Liver (tissue), 7 donors: ENCODE measurements at regions not wholly inside any gene's neighbourhood (a gene's known extent, or its start where the extent isn't known, plus 50 kb on each side); places are given as distances from the start of the nearest gene placed in this dataset.

Source experiments
- DNase-seq: peaks from one replicate; pipeline ENCODE4 v3.0.0-alpha.2; 2017; ENCODE audit warnings: low spot score
- H3K27ac ChIP-seq, 2 donors: one replicate each; pipeline ENCODE4 v1.7.0; 2013; ENCODE audit warnings: inconsistent platforms in 2 of 2, low read length in 2 of 2, control low read depth in 1 of 2, low read depth in 1 of 2, mild to moderate bottlenecking in 1 of 2
- H3K27me3 ChIP-seq, 4 donors: one replicate each; pipeline versions ENCODE4 v1.6.1 to v1.7.0; 2013; ENCODE audit warnings: low read length in 3 of 4, inconsistent platforms in 1 of 4, mild to moderate bottlenecking in 1 of 4, moderate library complexity in 1 of 4; ENCODE audit not compliant: control insufficient read depth in 4 of 4, insufficient read depth in 4 of 4
- H3K36me3 ChIP-seq, 4 donors: one replicate each; pipeline versions ENCODE4 v1.6.1 to v1.7.0; 2013; ENCODE audit warnings: low read length in 3 of 4, mild to moderate bottlenecking in 3 of 4, low read depth in 1 of 4, moderate library complexity in 1 of 4; ENCODE audit not compliant: control insufficient read depth in 4 of 4, insufficient read depth in 3 of 4
- H3K4me1 ChIP-seq, 4 donors: one replicate each; pipeline versions ENCODE4 v1.6.1 to v1.7.0; 2013; ENCODE audit warnings: low read length in 3 of 4, mild to moderate bottlenecking in 3 of 4, moderate library complexity in 1 of 4; ENCODE audit not compliant: control insufficient read depth in 4 of 4, insufficient read depth in 4 of 4
- H3K4me3 ChIP-seq, 3 donors: one replicate each; pipeline versions ENCODE4 v1.6.1 to v1.7.0; 2013; ENCODE audit warnings: low read length in 3 of 3, control low read depth in 1 of 3, low read depth in 1 of 3, mild to moderate bottlenecking in 1 of 3
- H3K9ac ChIP-seq, 2 donors: one replicate each; pipeline ENCODE4 v1.7.0; 2013; ENCODE audit warnings: low read length in 2 of 2, mild to moderate bottlenecking in 2 of 2, moderate library complexity in 2 of 2, control low read depth in 1 of 2, low read depth in 1 of 2
- H3K9me3 ChIP-seq, 4 donors: one replicate each; pipeline versions ENCODE4 v1.6.1 to v1.7.0; 2013; ENCODE audit warnings: low read length in 3 of 4; ENCODE audit not compliant: control insufficient read depth in 4 of 4
- EGR1 ChIP-seq, 2 donors: IDR thresholded peaks; 2 replicates each; pipeline ENCODE4 v1.6.1; 2016 to 2018; ENCODE audit warnings: antibody characterized with exemption in 2 of 2, low read depth in 2 of 2
- FOXA1 ChIP-seq: IDR thresholded peaks from 2 replicates; pipeline ENCODE4 v1.6.1; 2016; ENCODE audit warnings: antibody characterized with exemption
- FOXA2 ChIP-seq: IDR thresholded peaks from 2 replicates; pipeline ENCODE4 v1.6.1; 2016; ENCODE audit warnings: antibody characterized with exemption
- GABPA ChIP-seq, 2 donors: IDR thresholded peaks in 1 of 2; conservative IDR thresholded peaks in 1 of 2; 2 replicates each; pipeline ENCODE4 v1.6.1; 2016; ENCODE audit warnings: antibody characterized with exemption in 2 of 2, mild to moderate bottlenecking in 1 of 2, moderate library complexity in 1 of 2
- HNF4A ChIP-seq, 2 donors: conservative IDR thresholded peaks; 2 replicates each; pipeline ENCODE4 v1.6.1; 2016; ENCODE audit warnings: antibody characterized with exemption in 2 of 2, mild to moderate bottlenecking in 2 of 2
- JUND ChIP-seq, 2 donors: IDR thresholded peaks; 2 replicates each; pipeline ENCODE4 v1.6.1; 2016; ENCODE audit warnings: antibody characterized with exemption in 2 of 2
- NR2F2 ChIP-seq: IDR thresholded peaks from 2 replicates; pipeline ENCODE4 v1.6.1; 2016; ENCODE audit warnings: antibody characterized with exemption
- RAD21 ChIP-seq, 2 donors: IDR thresholded peaks; 2 replicates each; pipeline ENCODE4 v1.6.1; 2016; ENCODE audit warnings: antibody characterized with exemption in 2 of 2, mild to moderate bottlenecking in 2 of 2
- RXRA ChIP-seq, 2 donors: IDR thresholded peaks; 2 replicates each; pipeline ENCODE4 v1.6.1; 2017 to 2018; ENCODE audit warnings: antibody characterized with exemption in 2 of 2, mild to moderate bottlenecking in 1 of 2
- SP1 ChIP-seq: IDR thresholded peaks from 2 replicates; pipeline ENCODE4 v1.6.1; 2018; ENCODE audit warnings: antibody characterized with exemption, mild to moderate bottlenecking
- YY1 ChIP-seq: IDR thresholded peaks from 2 replicates; pipeline ENCODE4 v1.6.1; 2016; ENCODE audit warnings: antibody characterized with exemption, mild to moderate bottlenecking
- WGBS: extraction: QIAGEN DNeasy Blood & Tissue Kit; methylation state at CpG from one replicate; pipeline ENCODE4 v1.1.7; 2013; 5-methylcytosine and 5-hydroxymethylcytosine counted together
- TF ChIP-seq, protein P1 (sequence below): IDR thresholded peaks from 2 replicates; pipeline ENCODE4 v1.6.1; 2016; ENCODE audit warnings: antibody characterized with exemption
- TF ChIP-seq, protein P2 (sequence below): IDR thresholded peaks from 2 replicates; pipeline ENCODE4 v1.6.1; 2016; ENCODE audit warnings: antibody characterized with exemption, mild to moderate bottlenecking
- donor health status: healthy.
- donor health status: healthy.
- donor health status: healthy.
- donor health status: healthy.

DNA sequence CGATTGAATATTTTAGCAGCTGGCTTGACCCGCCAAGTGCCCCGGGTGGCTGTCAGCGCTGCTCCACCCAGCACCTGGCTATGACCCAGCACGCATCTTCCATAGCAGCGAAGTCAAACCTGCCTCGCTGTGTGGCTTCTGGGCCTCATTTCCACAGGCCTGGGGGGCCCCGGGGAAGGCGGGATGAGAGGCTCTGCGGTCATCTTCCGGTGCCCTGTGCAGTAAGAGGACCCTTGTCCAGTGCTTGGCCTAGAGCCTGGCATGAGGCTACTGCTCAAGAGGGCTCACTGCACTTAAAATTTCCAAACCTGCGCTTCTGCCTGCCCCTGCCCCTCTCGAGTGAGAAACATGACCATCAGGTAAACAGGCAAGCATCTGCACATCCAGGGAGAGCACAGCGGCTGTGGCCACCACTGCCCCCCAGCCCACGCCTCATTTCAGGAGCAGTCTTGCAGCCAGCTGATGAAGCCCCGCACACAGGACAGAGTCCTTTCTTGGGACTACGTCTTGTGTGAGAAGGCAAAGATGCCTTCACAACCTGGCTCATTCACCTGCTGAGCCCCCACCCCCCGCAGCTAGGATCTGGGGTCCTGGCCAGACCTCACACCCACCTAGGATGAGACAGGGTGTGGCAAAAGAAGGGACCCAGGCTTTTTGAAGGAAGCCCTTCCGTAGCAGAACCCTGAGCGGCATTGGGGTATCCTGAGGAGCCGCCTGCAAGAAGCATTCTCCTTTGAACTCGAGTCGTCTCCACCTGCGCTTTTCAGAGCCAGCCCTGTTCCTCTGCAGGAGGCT is 69.5 kb upstream of the UNC5A start:
- Histone ChIP-seq H3K9me3 (no peaks in the 10 kb centered on the region), H3K4me3 (no peak overlapping the region), H3K36me3 (no peaks in the 10 kb centered on the region), H3K27me3 (peaks cover 0 to 10% (median 5%) of the 10 kb centered on the region in 4 donors), H3K27ac (no peak overlapping the region), H3K4me1 (peaks cover 0 to 6% (median 1%) of the 10 kb centered on the region in 4 donors), H3K9ac (no peak overlapping the region)
- DNase-seq = no peak
- TF ChIP-seq FOXA1 (no peak), EGR1 (IDR thresholded peaks at IDR 0.05; ENCODE audit: low read depth in 2 of 2) (no peak), FOXA2 (no peak), GABPA (IDR thresholded peaks at IDR 0.05 in 1 of 2, conservative IDR thresholded peaks at IDR 0.05 in 1 of 2) (no peak), SP1 (no peak), HNF4A (conservative IDR thresholded peaks at IDR 0.05) (no peak), RAD21 (IDR thresholded peaks at IDR 0.05) (no peak), YY1 (no peak), RXRA (IDR thresholded peaks at IDR 0.05) (no peak), JUND (IDR thresholded peaks at IDR 0.05) (no peak)
- TF ChIP-seq, protein P1, sequence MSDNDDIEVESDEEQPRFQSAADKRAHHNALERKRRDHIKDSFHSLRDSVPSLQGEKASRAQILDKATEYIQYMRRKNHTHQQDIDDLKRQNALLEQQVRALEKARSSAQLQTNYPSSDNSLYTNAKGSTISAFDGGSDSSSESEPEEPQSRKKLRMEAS = no peak
- TF ChIP-seq, protein P2, sequence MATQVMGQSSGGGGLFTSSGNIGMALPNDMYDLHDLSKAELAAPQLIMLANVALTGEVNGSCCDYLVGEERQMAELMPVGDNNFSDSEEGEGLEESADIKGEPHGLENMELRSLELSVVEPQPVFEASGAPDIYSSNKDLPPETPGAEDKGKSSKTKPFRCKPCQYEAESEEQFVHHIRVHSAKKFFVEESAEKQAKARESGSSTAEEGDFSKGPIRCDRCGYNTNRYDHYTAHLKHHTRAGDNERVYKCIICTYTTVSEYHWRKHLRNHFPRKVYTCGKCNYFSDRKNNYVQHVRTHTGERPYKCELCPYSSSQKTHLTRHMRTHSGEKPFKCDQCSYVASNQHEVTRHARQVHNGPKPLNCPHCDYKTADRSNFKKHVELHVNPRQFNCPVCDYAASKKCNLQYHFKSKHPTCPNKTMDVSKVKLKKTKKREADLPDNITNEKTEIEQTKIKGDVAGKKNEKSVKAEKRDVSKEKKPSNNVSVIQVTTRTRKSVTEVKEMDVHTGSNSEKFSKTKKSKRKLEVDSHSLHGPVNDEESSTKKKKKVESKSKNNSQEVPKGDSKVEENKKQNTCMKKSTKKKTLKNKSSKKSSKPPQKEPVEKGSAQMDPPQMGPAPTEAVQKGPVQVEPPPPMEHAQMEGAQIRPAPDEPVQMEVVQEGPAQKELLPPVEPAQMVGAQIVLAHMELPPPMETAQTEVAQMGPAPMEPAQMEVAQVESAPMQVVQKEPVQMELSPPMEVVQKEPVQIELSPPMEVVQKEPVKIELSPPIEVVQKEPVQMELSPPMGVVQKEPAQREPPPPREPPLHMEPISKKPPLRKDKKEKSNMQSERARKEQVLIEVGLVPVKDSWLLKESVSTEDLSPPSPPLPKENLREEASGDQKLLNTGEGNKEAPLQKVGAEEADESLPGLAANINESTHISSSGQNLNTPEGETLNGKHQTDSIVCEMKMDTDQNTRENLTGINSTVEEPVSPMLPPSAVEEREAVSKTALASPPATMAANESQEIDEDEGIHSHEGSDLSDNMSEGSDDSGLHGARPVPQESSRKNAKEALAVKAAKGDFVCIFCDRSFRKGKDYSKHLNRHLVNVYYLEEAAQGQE = no peak
- WGBS = 72% methylated on average over 24 of the region's 24 CpGs

DNA sequence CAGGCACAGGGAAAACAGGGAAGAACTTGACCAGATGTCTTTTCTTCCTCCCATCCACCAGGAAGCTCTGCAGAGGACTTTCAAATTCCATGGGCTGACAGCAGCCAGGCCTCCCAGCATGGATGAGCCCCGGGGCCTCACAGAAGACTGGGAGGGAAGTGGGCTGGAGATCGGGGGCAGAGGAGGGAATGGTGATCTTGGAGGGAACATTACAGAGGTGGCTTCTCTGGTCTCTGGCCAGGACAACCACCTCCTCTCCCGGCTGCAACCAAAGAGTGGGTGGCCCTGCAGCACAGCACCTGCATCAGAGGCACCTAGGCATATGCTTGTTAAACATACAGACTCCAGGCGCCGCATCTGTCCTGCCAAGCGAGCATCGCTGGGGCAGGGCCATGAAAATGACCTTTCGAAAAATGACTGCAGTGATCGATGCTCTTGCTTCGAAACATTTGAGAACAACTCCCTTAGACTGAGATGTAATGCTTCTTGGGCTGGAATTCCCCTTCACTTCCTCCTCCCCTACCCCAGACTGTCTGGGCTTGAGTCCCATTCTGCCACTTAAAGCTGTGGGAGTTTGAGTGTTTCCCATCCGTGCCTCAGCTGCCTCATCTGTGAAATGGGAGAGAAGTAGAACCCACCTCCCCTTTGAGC is 68.7 kb upstream of the UNC5A start:
- no peak for TF ChIP-seq GABPA (IDR thresholded peaks at IDR 0.05 in 1 of 2, conservative IDR thresholded peaks at IDR 0.05 in 1 of 2)
- TF ChIP-seq FOXA1 = no peak
- no peak for TF ChIP-seq HNF4A (conservative IDR thresholded peaks at IDR 0.05)
- TF ChIP-seq NR2F2 = no peak
- no peak for TF ChIP-seq YY1
- no peak for TF ChIP-seq SP1
- no peak for TF ChIP-seq RXRA (IDR thresholded peaks at IDR 0.05)
- no peak overlapping the region for H3K27ac ChIP-seq
- no peaks in the 10 kb centered on the region for H3K36me3 ChIP-seq
- no peak for DNase-seq
- peaks cover 0 to 11% (median 4%) of the 10 kb centered on the region in 4 donors for H3K27me3 ChIP-seq
- H3K4me3 ChIP-seq = no peak overlapping the region
- no peaks in the 10 kb centered on the region for H3K9me3 ChIP-seq
- WGBS = 64% methylated on average over 11 of the region's 11 CpGs
- peaks cover 0 to 6% (median 1%) of the 10 kb centered on the region in 4 donors for H3K4me1 ChIP-seq
- H3K9ac ChIP-seq = no peak overlapping the region
